Liver (tissue), 8 donors: ENCODE measurements at regions not wholly inside any gene's neighbourhood (a gene's known extent, or its start where the extent isn't known, plus 50 kb on each side); places are given as distances from the start of the nearest gene placed in this dataset.
A peak's percentile ranks its signal among the peaks of the same experiment; 100 is the strongest.

Source experiments
- DNase-seq: peaks from one replicate; pipeline ENCODE4 v3.0.0-alpha.2; 2017; ENCODE audit warnings: low spot score
- H3K27ac ChIP-seq, 2 donors: one replicate each; pipeline ENCODE4 v1.7.0; 2013; ENCODE audit warnings: inconsistent platforms in 2 of 2, low read length in 2 of 2, control low read depth in 1 of 2, low read depth in 1 of 2, mild to moderate bottlenecking in 1 of 2
- H3K27me3 ChIP-seq, 4 donors: one replicate each; pipeline versions ENCODE4 v1.6.1 to v1.7.0; 2013; ENCODE audit warnings: low read length in 3 of 4, inconsistent platforms in 1 of 4, mild to moderate bottlenecking in 1 of 4, moderate library complexity in 1 of 4; ENCODE audit not compliant: control insufficient read depth in 4 of 4, insufficient read depth in 4 of 4
- H3K36me3 ChIP-seq, 4 donors: one replicate each; pipeline versions ENCODE4 v1.6.1 to v1.7.0; 2013; ENCODE audit warnings: low read length in 3 of 4, mild to moderate bottlenecking in 3 of 4, low read depth in 1 of 4, moderate library complexity in 1 of 4; ENCODE audit not compliant: control insufficient read depth in 4 of 4, insufficient read depth in 3 of 4
- H3K4me1 ChIP-seq, 4 donors: one replicate each; pipeline versions ENCODE4 v1.6.1 to v1.7.0; 2013; ENCODE audit warnings: low read length in 3 of 4, mild to moderate bottlenecking in 3 of 4, moderate library complexity in 1 of 4; ENCODE audit not compliant: control insufficient read depth in 4 of 4, insufficient read depth in 4 of 4
- H3K4me3 ChIP-seq, 3 donors: one replicate each; pipeline versions ENCODE4 v1.6.1 to v1.7.0; 2013; ENCODE audit warnings: low read length in 3 of 3, control low read depth in 1 of 3, low read depth in 1 of 3, mild to moderate bottlenecking in 1 of 3
- H3K9ac ChIP-seq, 2 donors: one replicate each; pipeline ENCODE4 v1.7.0; 2013; ENCODE audit warnings: low read length in 2 of 2, mild to moderate bottlenecking in 2 of 2, moderate library complexity in 2 of 2, control low read depth in 1 of 2, low read depth in 1 of 2
- H3K9me3 ChIP-seq, 4 donors: one replicate each; pipeline versions ENCODE4 v1.6.1 to v1.7.0; 2013; ENCODE audit warnings: low read length in 3 of 4; ENCODE audit not compliant: control insufficient read depth in 4 of 4
- ATF3 ChIP-seq: IDR thresholded peaks from 2 replicates; pipeline ENCODE4 v1.6.1; 2016; ENCODE audit warnings: antibody characterized with exemption
- CTCF ChIP-seq: fragments of 150-350 bp; IDR thresholded peaks from 2 replicates; pipeline ENCODE4 v1.5.1; 2017; ENCODE audit warnings: improper control_type of control experiment, low read depth, low read length; ENCODE audit not compliant: missing input control
- EGR1 ChIP-seq, 2 donors: IDR thresholded peaks; 2 replicates each; pipeline ENCODE4 v1.6.1; 2016 to 2018; ENCODE audit warnings: antibody characterized with exemption in 2 of 2, low read depth in 2 of 2
- FOXA1 ChIP-seq: IDR thresholded peaks from 2 replicates; pipeline ENCODE4 v1.6.1; 2016; ENCODE audit warnings: antibody characterized with exemption
- FOXA2 ChIP-seq: IDR thresholded peaks from 2 replicates; pipeline ENCODE4 v1.6.1; 2016; ENCODE audit warnings: antibody characterized with exemption
- GABPA ChIP-seq, 2 donors: IDR thresholded peaks in 1 of 2; conservative IDR thresholded peaks in 1 of 2; 2 replicates each; pipeline ENCODE4 v1.6.1; 2016; ENCODE audit warnings: antibody characterized with exemption in 2 of 2, mild to moderate bottlenecking in 1 of 2, moderate library complexity in 1 of 2
- HNF4A ChIP-seq, 2 donors: conservative IDR thresholded peaks; 2 replicates each; pipeline ENCODE4 v1.6.1; 2016; ENCODE audit warnings: antibody characterized with exemption in 2 of 2, mild to moderate bottlenecking in 2 of 2
- HNF4G ChIP-seq: IDR thresholded peaks from 2 replicates; pipeline ENCODE4 v1.6.1; 2016; ENCODE audit warnings: antibody characterized with exemption
- JUND ChIP-seq, 2 donors: IDR thresholded peaks; 2 replicates each; pipeline ENCODE4 v1.6.1; 2016; ENCODE audit warnings: antibody characterized with exemption in 2 of 2
- MAX ChIP-seq: IDR thresholded peaks from 2 replicates; pipeline ENCODE4 v1.6.1; 2016; ENCODE audit warnings: antibody characterized with exemption
- NR2F2 ChIP-seq: IDR thresholded peaks from 2 replicates; pipeline ENCODE4 v1.6.1; 2016; ENCODE audit warnings: antibody characterized with exemption
- RAD21 ChIP-seq, 2 donors: IDR thresholded peaks; 2 replicates each; pipeline ENCODE4 v1.6.1; 2016; ENCODE audit warnings: antibody characterized with exemption in 2 of 2, mild to moderate bottlenecking in 2 of 2
- REST ChIP-seq: IDR thresholded peaks from 2 replicates; pipeline ENCODE4 v1.6.1; 2016; ENCODE audit warnings: antibody characterized with exemption, mild to moderate bottlenecking
- RXRA ChIP-seq, 2 donors: IDR thresholded peaks; 2 replicates each; pipeline ENCODE4 v1.6.1; 2017 to 2018; ENCODE audit warnings: antibody characterized with exemption in 2 of 2, mild to moderate bottlenecking in 1 of 2
- TAF1 ChIP-seq: conservative IDR thresholded peaks from 2 replicates; pipeline ENCODE4 v1.6.1; 2016; ENCODE audit warnings: antibody characterized with exemption, mild to moderate bottlenecking
- YY1 ChIP-seq: IDR thresholded peaks from 2 replicates; pipeline ENCODE4 v1.6.1; 2016; ENCODE audit warnings: antibody characterized with exemption, mild to moderate bottlenecking
- ZBTB33 ChIP-seq: IDR thresholded peaks from 2 replicates; pipeline ENCODE4 v1.6.1; 2016; ENCODE audit warnings: antibody characterized with exemption
- WGBS: extraction: QIAGEN DNeasy Blood & Tissue Kit; methylation state at CpG from one replicate; pipeline ENCODE4 v1.1.7; 2013; 5-methylcytosine and 5-hydroxymethylcytosine counted together
- donor health status: healthy.
- donor health status: healthy.
- donor health status: healthy.
- donor health status: healthy.
- donor health status: healthy.

- TF ChIP-seq HNF4A (conservative IDR thresholded peaks at IDR 0.05) (no peak), RXRA (IDR thresholded peaks at IDR 0.05) (no peak), HNF4G (no peak), CTCF (no peak)
These were observed 86.0 kb upstream of the TNRC6A start (continued) for GRCh38 chr16:24643489-24643888.

- Histone ChIP-seq H3K27me3 (no peaks in the 10 kb centered on the region), H3K36me3 (no peaks in the 10 kb centered on the region), H3K4me1 (peaks cover 0 to 1% (median 0%) of the 10 kb centered on the region in 4 donors), H3K9ac (no peak overlapping the region), H3K27ac (no peak overlapping the region), H3K4me3 (no peak overlapping the region), H3K9me3 (no peaks in the 10 kb centered on the region)
- TF ChIP-seq GABPA (IDR thresholded peaks at IDR 0.05 in 1 of 2, conservative IDR thresholded peaks at IDR 0.05 in 1 of 2) (no peak), JUND (IDR thresholded peaks at IDR 0.05) (peak in 1 of 2 donors; percentile 40)
- WGBS: 86% methylated on average over 5 of the region's 5 CpGs
- no peak for DNase-seq
These were observed 83.5 kb upstream of the TNRC6A start for GRCh38 chr16:24645739-24646645.

GRCh38 chr16:24646646-24646995, 82.8 kb upstream of the TNRC6A start:
- H3K9ac ChIP-seq: no peak overlapping the region
- DNase-seq: no peak
- TF ChIP-seq FOXA1 (no peak), ZBTB33 (no peak), MAX (no peak), HNF4G (no peak), RXRA (IDR thresholded peaks at IDR 0.05) (no peak), JUND (IDR thresholded peaks at IDR 0.05) (no peak), ATF3 (no peak), HNF4A (conservative IDR thresholded peaks at IDR 0.05) (no peak), YY1 (no peak), CTCF (no peak), NR2F2 (no peak), RAD21 (IDR thresholded peaks at IDR 0.05) (no peak), REST (no peak), TAF1 (no peak), EGR1 (IDR thresholded peaks at IDR 0.05; ENCODE audit: low read depth in 2 of 2) (no peak), GABPA (IDR thresholded peaks at IDR 0.05 in 1 of 2, conservative IDR thresholded peaks at IDR 0.05 in 1 of 2) (no peak), FOXA2 (no peak)
- WGBS: 87% methylated on average over 2 of the region's 2 CpGs
- peaks cover 0 to 1% (median 0%) of the 10 kb centered on the region in 4 donors for H3K4me1 ChIP-seq
- no peak overlapping the region for H3K4me3 ChIP-seq
- no peaks in the 10 kb centered on the region for H3K36me3 ChIP-seq
- no peaks in the 10 kb centered on the region for H3K27me3 ChIP-seq
- H3K27ac ChIP-seq: no peak overlapping the region
- no peaks in the 10 kb centered on the region for H3K9me3 ChIP-seq
